ENCODE measurements at regions not wholly inside any gene's neighbourhood (a gene's known extent, or its start where the extent isn't known, plus 50 kb on each side); places are given as distances from the start of the nearest gene placed in this dataset.

GRCh38 chr2:12090072-12090471 lies 343.6 kb downstream of the LPIN1 start:
- DNase-seq = no peak

GRCh38 chr2:12090590-12090989 lies 344.2 kb downstream of the LPIN1 start:
- DNase-seq = no peak

GRCh38 chr2:12091201-12091806 lies 344.9 kb downstream of the LPIN1 start:
- DNase-seq = no peak

- no peak for DNase-seq
Measured at GRCh38 chr2:12094134-12094533, 347.7 kb downstream of the LPIN1 start.

- DNase-seq = no peak
Measured at GRCh38 chr2:12096051-12096787, 349.8 kb downstream of the LPIN1 start.

- no peak for DNase-seq
Measured at GRCh38 chr2:12096788-12097449, 350.5 kb downstream of the LPIN1 start.

- no peak for DNase-seq
Measured at GRCh38 chr2:12097859-12098258, 351.4 kb downstream of the LPIN1 start.

- DNase-seq = no peak
Measured at GRCh38 chr2:12099374-12099773, 352.9 kb downstream of the LPIN1 start.

- DNase-seq = no peak
Measured at GRCh38 chr2:12102679-12103078, 356.2 kb downstream of the LPIN1 start.

- DNase-seq = no peak
Measured at GRCh38 chr2:12105180-12105579, 358.7 kb downstream of the LPIN1 start.

GRCh38 chr2:12106440-12107080 lies 360.1 kb downstream of the LPIN1 start:
- DNase-seq = no peak

GRCh38 chr2:12107321-12107720 lies 360.9 kb downstream of the LPIN1 start:
- DNase-seq = no peak

- no peak for DNase-seq
Measured at GRCh38 chr2:12107939-12108338, 361.5 kb downstream of the LPIN1 start.

- DNase-seq = no peak
Measured at GRCh38 chr2:12109363-12110017, 363.1 kb downstream of the LPIN1 start.

- no peak for DNase-seq
Measured at GRCh38 chr2:12110074-12110473, 363.6 kb downstream of the LPIN1 start.

- no peak for DNase-seq
Measured at GRCh38 chr2:12110481-12110880, 364.0 kb downstream of the LPIN1 start.

- no peak for DNase-seq
Measured at GRCh38 chr2:12113412-12113811, 367.0 kb downstream of the LPIN1 start.

GRCh38 chr2:12114816-12115215 lies 368.4 kb downstream of the LPIN1 start:
- no peak for DNase-seq

- DNase-seq = no peak
Measured at GRCh38 chr2:12116228-12116750, 369.9 kb downstream of the LPIN1 start.

GRCh38 chr2:12119841-12120240 lies 373.4 kb downstream of the LPIN1 start:
- no peak for DNase-seq

- no peak for DNase-seq
Measured at GRCh38 chr2:12120281-12121150, 374.1 kb downstream of the LPIN1 start.

- no peak for DNase-seq
Measured at GRCh38 chr2:12124790-12125189, 378.4 kb downstream of the LPIN1 start.
